GM19238 (cell line): ENCODE measurements at regions not wholly inside any gene's neighbourhood (a gene's known extent, or its start where the extent isn't known, plus 50 kb on each side); places are given as distances from the start of the nearest gene placed in this dataset.
"Not testable (repeated sequence)": the region's sequence is repeated elsewhere in the genome, so short reads cannot be mapped to it uniquely, and the experiment has no call there.

Experiments
- DNase-seq: peaks from one replicate; pipeline ENCODE4 v3.0.0; 2011; ENCODE audit warnings: low spot score; ENCODE audit not compliant: insufficient read length

DNA sequence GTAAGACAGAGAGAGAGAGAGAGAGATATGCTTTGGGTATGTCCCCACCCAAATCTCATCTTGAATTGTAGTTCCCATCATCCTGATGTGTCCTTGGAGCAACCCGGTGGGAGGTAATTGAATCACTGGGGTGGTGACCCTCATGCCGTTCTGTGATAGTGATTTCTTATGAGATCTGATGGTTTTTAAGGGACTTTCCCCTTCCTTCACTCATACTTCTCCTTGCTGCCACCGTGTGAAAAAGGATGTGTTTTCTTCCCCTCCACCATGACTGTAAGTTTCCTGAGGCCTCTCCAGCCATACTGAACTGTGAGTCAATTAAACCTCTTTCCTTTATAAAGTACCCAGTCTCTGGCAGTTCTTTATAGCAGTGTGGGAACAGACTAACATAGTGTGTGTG lies 60.3 kb downstream of the EOMES start:
- no peak for DNase-seq

DNA sequence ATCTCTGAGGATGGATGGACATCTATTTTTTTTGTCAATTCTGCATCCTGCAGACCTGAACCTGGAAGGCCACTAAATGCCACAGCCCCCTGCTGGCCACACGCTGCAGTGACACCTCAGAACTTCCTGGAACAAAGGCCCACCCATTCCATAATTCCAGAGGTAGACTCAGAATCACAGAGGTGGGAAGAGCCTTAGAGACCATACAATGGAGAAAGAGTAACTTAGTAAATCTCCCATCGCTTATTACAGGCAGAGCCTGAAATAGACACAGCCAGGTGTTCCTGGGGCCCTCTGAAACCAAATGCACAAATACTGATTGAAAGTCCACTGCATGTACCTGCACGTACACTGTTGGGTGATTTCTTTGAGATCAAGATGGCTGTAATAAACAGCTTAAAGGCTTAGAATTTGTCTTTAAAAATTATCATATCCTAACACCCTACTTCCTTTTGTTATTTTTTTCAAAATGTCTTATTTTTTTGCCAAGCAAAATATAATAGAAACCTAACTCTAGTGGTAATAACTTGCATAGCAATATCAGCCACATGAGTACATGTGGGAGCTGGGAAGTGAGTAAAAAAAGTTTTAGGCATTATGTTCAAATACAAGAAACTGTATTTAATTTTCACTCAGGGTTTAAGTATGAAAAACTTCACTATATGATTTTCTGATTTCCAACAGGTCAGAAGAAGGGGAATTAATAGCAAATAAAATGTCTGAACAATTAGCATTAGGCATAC lies 62.7 kb downstream of the EOMES start:
- DNase-seq, result peak; percentile 29

DNA sequence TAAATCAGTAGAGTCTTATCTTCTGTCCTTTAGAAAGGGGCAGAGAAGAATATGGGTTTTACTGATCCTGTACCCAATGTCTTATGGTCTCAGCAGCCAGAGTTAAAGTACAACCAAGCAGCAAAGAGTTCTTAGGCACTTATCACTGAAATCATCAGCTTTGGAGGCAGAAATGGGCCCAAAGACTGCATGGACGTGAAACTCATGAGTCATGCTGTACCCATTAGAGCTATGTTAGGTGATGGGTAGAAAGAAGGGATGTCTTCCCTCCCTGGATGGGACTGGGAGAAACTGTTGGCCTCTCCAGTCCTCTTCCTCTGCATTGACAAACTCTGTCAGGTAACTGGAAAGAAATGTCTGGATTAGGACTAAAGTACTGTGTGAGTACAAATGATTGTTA lies 63.4 kb downstream of the EOMES start:
- no peak for DNase-seq

DNA sequence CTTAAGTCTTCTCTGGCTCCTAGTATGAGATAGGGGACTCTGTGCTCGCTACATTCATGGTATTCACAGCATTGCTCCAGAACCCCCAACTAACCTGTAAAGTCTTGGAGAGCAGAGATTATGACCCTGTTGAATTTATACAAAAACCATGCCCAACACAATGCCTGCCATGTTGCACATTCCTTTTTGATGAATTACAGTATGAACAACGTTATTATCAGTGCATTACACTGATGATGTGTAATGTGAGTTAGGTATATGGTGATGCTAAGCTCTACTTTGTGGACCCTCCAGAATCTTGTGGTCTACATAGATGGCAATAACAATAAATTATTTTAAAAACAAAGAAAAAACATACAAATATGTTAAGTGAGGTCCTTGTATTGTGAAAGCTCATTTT lies 64.3 kb downstream of the EOMES start:
- no peak for DNase-seq

DNA sequence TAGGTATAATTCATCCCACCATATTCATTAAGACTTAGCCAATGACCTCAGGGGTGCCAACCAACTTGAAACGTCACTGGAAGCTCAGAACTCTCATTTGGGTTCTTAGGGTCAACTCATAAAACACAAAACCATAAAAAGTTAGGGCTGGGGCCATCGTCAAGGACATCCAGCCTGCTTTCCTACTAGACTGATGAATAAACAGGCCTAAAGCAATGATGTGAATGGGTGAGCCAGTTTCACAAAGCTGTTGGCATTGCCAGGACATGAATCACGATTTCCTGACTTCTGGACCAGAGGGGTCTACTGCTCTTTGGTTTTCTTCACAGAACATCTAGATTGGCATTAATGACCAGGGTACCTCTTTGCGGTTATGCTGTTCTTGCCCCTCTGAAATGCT lies 64.7 kb downstream of the EOMES start:
- DNase-seq, result no peak

DNA sequence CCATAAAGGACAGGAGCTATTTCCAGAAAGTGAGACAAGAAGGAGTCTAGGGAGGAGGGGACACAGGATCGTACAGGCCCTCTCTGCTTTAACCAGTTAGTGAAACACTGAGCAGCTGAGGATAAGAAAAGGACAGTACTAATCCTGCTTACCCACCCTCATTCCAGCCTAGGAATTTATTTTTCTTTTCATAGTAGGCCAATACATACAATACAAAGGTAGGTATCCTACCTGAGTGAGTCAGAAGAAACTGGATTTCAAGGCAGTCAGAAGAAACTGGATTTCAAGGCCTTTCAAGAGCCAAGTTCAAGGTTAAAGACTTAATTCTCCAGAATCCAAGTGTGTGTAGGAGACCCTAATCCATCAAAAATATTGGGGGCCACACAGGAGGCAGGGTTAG lies 65.3 kb downstream of the EOMES start:
- no peak for DNase-seq

DNA sequence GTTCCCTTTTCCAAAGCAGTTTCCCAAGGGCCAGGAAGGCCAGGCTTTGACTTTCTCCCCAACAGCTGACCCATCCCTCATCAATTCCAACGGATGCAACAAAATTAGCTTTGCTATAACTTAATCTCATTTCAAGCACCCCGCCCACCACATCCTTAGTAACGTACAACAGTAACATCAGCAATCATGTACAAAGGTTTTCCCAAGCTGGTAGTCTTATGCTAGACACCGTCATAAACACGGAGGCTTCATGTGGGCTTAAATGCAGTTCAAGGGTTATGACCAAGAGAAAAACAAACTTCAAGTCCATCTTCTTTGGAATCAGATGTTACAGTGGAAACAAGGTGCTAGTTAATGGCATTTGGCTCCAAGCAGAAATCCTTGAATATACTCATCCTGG lies 66.6 kb downstream of the EOMES start:
- no peak for DNase-seq

DNA sequence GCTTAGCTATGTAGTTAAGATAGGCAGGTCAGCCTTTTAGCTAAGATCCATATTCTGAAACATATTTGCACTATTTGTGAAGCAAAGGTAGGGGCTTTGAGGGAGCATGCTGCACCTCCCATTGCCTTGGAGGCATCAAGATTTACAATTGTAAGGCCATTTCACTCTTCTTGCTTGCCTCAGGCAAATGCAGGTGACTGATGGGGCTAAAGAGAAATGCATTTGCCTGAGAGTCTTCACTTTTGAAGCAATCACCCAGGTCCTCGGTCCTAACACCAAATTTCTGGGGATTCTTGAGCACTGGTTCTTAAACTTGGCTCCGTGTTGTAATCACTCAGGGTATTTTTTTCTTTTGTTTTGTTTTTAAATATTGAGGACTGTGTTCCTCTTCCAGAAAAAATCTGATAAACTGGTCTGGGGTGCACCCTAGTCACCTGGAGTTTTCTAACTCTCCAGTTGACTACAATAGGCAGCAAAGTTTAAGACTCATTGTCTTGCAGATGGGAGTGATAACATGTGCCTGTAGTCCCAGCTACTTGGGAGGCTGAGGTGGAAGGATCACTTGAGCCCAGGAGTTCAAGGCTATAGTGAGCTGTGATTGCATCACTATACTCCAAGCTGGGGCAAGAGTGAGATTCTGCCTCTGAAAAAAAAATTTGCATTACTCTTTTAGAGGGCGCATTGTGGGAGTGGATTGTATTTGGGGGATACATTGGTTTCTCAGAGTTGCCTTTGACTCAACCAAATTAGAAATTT lies 68.1 kb downstream of the EOMES start:
- DNase-seq, result no peak

DNA sequence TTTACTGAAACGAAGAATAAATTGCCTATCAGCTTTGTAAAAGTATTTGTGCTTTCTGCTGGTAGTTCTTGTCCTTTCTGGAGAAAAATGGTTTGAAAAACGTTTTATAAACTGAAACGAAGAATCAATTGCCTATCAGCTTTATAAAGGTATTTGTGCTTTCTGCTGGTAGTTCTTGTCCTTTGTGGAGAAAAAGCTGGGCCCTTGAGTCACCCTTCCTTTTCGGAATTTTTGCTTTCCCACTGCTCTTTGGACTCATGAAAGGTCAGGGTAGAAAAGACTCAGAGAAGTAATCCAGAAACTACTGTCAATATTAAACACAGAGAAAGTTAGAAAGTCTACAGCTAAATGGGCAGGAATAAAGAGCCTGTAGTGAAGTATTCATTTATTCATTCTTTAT lies 72.8 kb downstream of the EOMES start:
- no peak for DNase-seq

DNA sequence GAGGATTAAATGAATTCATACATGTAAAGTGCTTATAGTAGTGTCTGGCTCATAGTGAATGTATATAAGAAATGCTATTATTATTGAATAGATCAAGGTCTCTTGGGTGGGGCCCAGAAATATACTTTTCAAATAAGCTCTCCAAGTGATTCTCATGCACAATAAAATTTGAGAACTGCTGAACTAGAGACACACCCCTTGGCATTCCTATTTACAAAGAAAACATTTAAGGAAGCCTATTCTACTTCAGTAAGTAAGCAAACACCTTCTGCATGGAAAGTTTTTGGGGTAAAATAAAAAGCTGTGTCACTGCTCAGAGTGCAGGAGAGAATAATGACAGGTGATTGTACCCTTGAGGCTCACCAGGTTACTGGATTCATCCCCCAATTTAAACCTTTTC lies 75.2 kb downstream of the EOMES start:
- no peak for DNase-seq

DNA sequence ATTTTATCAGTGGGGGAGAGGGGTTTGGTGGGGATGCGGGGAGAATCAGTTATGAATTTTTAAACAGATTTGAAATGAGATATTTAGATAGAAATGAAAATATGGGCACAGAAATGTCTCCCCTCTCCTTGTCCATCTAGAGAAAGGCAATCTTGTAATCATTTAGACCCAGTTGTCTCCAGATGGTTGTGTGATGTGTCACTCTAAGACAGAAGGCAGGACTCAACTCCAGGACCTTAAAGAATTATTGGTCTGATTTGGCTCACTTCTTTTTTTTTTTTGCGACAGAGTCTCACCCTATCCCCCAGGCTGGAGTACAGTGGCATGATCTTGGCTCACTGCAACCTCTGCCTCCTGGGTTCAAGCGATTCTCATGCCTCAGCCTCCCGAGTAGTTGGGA lies 77.2 kb downstream of the EOMES start:
- no peak for DNase-seq

DNA sequence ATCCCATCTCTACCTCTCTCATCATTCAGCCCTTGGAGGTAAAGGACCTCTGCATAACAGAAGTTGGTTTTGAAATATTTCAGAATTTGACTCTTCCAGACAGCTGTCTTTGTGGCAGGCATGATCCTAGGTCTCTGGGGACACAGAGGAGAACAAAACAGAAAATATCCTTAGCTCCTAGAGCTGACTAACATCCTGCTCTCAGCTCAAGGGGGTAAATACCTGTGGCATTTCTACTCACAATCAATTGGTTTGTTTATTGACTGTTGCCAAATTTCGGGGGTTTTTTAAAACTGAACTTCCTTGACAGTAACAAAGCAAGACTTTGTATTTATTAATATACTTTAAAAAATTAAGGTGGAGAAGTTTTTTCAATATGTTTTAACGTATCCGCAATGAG lies 78.8 kb downstream of the EOMES start:
- DNase-seq, result no peak

DNA sequence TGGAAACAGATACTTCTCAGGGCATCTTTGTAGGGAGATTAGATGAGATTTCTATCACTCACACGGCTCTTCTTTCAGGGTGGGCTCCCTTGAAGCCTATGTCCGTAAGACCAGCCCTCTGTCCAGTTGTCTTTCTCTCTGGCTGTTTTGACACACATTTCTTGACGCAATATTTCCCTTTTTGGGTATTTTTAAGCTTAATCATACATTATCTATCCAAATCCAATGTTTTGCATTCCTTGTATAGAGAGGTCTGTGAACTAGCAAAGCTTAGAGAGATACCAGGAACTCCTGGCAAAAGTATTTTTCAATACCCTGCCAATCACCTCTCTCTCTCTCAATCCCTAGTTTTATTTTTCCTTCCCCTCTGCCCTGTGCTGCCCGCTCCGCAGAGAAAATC lies 79.3 kb downstream of the EOMES start:
- no peak for DNase-seq

DNA sequence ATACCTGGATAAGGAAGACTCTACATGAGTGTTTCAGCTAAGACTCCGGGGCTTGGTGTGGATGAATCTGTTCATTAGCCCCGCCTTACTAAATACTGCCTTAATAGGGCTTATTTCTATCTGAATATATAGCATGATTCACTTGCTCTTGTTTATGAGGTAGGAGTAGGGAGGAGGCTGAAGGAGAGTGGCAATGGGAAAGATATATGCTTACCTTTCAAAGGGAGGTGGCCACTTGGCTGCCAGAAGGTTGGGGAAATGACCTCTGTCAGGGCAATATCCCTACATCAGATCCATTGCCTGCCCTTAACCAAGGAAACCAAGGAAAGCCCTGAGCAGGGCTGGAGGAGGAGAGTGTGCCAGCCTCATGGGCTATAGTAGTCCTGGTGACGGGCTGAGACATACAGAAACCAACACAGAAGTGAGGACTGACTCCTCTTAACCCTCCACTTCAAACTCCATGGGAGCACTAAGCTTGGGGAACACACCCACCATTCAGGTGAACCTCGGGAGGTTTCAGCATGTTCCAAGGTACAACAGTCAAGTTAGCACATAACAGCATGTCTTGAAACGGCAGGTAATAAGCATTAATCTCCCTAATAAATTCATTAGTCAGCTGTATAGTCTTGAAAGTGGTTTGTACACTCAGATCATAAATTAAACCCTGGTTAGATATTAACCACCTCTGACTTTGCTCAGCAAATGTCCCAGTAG lies 80.1 kb downstream of the EOMES start:
- no peak for DNase-seq

DNA sequence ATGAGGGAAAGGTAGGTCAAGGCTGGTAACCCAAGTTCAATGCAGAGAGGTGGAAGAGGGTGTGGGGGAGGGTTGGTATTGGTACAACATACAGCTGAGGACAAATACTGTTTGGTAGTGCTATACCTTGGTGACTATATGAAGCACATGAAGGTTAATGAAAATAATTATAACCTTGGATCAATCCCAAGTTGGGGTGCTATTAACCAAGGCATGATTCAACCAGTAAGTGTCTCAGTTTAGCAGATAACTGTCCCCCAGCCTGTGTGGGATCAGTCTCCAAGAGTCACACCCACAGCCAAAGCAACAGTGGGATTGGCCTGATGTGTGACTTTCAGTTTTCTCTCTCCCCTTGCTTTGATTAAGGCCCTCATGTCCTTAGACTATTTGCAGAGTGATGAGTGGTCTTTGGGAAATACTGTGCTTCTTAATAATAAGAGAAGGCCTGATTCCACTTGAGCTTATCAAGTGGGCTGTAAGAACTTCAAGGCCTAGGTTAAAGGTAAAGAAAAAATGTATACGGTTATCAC lies 80.8 kb downstream of the EOMES start:
- DNase-seq, result no peak

DNA sequence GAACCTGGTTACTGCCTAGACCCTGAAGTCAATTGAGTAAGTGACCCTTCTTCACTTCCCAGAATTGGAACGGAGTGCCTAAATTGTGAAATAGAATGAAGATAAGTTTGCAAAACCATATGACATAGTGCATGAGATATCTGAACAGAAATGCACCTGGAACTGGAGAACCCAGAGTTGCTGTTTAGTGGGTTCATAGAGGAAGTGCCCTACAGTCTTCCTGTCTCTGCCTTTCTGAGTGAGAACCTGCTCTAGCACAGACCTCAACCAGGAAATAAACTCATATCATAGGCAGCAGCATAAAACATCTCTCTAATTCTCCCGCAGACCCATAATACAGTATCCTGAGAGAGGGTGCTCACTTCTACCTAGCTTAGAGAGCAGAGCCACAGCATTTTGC lies 82.9 kb downstream of the EOMES start:
- no peak for DNase-seq

DNA sequence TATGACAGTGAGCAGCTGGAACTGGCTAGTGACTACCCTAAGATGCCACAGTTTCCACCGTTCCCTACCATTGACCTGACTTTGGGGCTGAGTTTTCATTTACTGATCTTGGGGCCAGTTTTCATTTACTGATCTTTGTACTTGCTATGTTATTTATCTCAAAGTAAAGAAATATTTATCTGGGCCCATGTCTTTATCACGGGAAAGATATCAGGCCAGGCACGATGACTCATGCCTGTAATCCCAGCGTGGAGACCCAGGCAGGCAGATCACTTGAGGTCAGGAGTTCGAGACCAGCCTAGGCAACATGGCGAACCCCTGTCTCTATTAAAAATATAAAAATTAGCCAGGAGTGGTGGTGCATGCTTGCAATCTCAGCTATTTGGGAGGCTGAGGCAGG lies 83.5 kb downstream of the EOMES start:
- no peak for DNase-seq

DNA sequence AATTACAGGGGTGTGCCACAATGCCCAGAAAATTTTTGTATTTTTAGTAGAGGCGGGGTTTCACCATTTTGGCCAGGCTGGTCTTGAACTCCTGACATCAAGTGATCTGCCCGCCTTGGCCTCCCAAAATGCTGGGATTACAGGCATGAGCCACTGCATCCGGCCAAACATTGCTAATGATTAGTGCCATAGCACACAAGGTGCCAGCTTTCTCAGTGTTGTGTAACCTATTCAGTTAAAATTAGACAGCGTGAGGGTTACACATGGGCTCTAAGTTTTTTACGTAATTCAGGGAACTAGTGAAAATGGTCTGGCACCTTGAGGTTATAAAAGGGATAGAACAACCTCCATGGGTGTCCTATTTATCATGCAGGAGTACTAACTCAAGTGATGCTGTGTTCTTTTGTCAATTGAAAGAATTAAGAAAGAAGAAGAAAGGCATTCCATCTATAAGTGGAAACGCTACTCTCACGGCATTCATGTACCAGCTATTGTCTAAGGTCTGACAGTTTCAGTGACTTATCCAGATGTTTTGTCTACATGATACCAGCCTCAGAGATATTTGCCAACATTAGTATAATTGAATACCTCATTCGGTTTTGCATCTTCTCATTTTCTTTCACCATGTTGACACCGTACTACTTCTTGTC lies 84.7 kb downstream of the EOMES start:
- no peak for DNase-seq

DNA sequence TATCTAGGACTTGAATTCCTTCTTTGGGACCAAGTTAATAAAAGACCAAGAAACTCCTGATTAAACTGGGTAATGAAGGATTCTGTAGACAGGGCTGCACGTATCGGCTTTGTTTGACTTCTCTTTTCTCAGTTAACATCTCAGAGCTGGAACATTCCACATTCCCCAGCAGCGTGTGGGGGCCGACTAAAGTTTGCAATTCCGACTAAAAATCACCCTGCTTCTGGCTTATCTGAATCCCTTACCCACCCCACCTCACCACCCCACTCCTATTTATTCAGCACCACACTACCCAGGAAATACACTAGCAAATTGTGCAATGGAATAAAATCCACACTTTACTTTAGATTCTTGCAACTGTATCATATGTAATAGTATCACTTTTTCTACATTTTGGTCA lies 87.1 kb downstream of the EOMES start:
- DNase-seq, result not testable (repeated sequence)

DNA sequence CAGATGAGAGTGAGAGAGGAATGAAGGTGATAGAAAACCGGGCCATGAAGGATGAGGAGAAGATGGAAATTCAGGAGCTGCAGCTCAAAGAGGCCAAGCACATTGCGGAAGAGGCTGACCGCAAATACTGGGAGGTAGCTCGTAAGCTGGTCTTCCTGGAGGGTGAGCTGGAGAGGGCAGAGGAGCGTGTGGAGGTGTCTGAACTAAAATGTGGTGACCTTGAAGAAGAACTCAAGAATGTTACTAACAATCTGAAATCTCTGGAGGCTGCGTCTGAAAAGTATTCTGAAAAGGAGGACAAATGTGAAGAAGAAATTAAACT lies 88.9 kb downstream of the EOMES start:
- DNase-seq, result no peak

DNA sequence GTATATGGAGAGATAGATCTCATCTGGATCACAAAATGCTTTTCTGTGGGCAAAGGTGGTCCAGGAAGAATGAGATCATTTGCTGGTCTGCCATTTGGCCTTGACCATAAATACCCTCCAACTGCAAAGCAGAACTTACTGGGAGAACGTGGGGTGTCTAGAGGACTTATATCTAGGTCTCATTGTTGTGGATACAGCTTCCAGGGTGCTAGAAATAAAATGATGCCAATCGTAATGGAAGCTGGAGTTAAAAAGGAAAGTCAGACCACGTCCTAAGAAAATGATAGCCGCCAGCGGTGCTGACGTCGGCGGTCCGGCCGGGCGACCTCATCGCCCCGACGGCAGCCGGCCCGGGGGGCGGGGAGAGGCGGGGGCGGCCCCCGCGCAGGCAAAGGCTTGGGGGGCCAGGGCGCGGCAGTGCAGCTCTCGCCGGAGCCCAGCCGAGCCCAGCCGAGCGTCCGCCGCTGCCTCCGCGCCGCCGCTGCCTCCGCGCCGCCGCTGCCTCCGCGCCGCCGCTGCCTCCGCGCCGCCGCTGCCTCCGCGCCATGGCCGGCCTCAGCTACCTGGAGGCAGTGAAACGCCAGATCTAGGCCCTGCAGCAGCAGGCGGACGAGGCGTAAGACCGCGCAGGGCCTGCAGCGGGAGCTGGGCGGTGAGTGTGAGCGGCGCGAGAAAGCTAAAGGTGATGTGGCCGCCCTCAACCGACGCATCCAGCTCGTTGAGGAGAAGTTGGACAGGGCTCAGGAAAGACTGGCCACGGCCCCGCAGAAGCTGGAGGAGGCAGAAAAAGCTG lies 89.5 kb downstream of the EOMES start:
- peak; percentile 13 for DNase-seq
